WTC11 (cell line): ENCODE measurements at regions not wholly inside any gene's neighbourhood (a gene's known extent, or its start where the extent isn't known, plus 50 kb on each side); places are given as distances from the start of the nearest gene placed in this dataset.

ENCODE experiments used
- ATAC-seq: fragments of 200-7000 bp; cut with Tn5 transposase; 2 replicates; pipeline ENCODE4 v1.10.0; 2021; ENCODE audit warnings: mild to moderate bottlenecking, moderate library complexity
- CTCF ChIA-PET: fragments of 300-600 bp; sonication (Branson Sonifier 250); formaldehyde crosslinking; loops from one replicate; lab custom pipeline; 2021; ENCODE audit warnings: antibody characterized with exemption; lab: Charles Lee
- POLR2A ChIA-PET: fragments of 350-600 bp; sonication (Branson Sonifier 250); formaldehyde crosslinking; loops from one replicate; lab custom pipeline; 2021; ENCODE audit warnings: antibody characterized with exemption; lab: Charles Lee
- DNase-seq: peaks from one replicate; pipeline ENCODE4 v3.0.0; 2021; ENCODE audit warnings: low spot score
- H3K27ac Mint-ChIP-seq: 2 replicates; pipeline ENCODE4 v1.8.0; 2021; ENCODE audit warnings: mixed read lengths
- H3K27me3 Mint-ChIP-seq: 2 replicates; pipeline ENCODE4 v1.8.0; 2021; ENCODE audit warnings: low read depth, mild to moderate bottlenecking, moderate library complexity, mixed read lengths
- H3K36me3 Mint-ChIP-seq: 2 replicates; pipeline ENCODE4 v1.8.0; 2021; ENCODE audit warnings: mixed read lengths
- H3K4me1 Mint-ChIP-seq: 2 replicates; pipeline ENCODE4 v1.8.0; 2022; ENCODE audit warnings: mixed read lengths
- H3K4me3 Mint-ChIP-seq: 2 replicates; pipeline ENCODE4 v1.8.0; 2021; ENCODE audit warnings: mild to moderate bottlenecking, moderate library complexity, mixed read lengths
- H3K9me3 Mint-ChIP-seq: 2 replicates; pipeline ENCODE4 v1.8.0; 2021; ENCODE audit warnings: mixed read lengths
- ATF1 ChIP-seq: sonication (generic); formaldehyde crosslinking; IDR thresholded peaks from 2 replicates; pipeline ENCODE4 v1.8.1; 2023; ENCODE audit warnings: mild to moderate bottlenecking, moderate library complexity, missing genetic modification reagents
- GRHL2 ChIP-seq: fragments of 250-450 bp; sonication (Bioruptor Pico); IDR thresholded peaks from 2 replicates; pipeline ENCODE4 v1.8.0; 2022; ENCODE audit warnings: mild to moderate bottlenecking, moderate library complexity; ENCODE audit not compliant: insufficient replicate concordance, severe bottlenecking
- GTF2I ChIP-seq: fragments of 250-450 bp; sonication (Bioruptor Pico); conservative IDR thresholded peaks from 2 replicates; pipeline ENCODE4 v1.4.0; 2021; ENCODE audit warnings: mild to moderate bottlenecking
- JUN ChIP-seq: sonication (generic); formaldehyde crosslinking; IDR thresholded peaks from 2 replicates; pipeline ENCODE4 v1.8.0; 2023; ENCODE audit warnings: mild to moderate bottlenecking, missing genetic modification reagents
- KAT7 ChIP-seq: sonication (generic); formaldehyde crosslinking; IDR thresholded peaks from 2 replicates; pipeline ENCODE4 v1.8.1; 2023; ENCODE audit warnings: missing genetic modification reagents, mild to moderate bottlenecking, borderline replicate concordance
- NR1H2 ChIP-seq: sonication (generic); formaldehyde crosslinking; IDR thresholded peaks from 2 replicates; pipeline ENCODE4 v1.9.0; 2021; ENCODE audit warnings: mild to moderate bottlenecking, moderate library complexity, missing genetic modification reagents
- NR3C1 ChIP-seq: sonication (generic); formaldehyde crosslinking; conservative IDR thresholded peaks from 2 replicates; pipeline ENCODE4 v1.8.1; 2023; ENCODE audit warnings: low read depth, mild to moderate bottlenecking, missing genetic modification reagents
- RELA ChIP-seq: sonication (generic); formaldehyde crosslinking; IDR thresholded peaks from 2 replicates; pipeline ENCODE4 v1.8.1; 2022; ENCODE audit warnings: missing genetic modification reagents, mild to moderate bottlenecking, borderline replicate concordance
- SMAD3 ChIP-seq: sonication (generic); formaldehyde crosslinking; IDR thresholded peaks from 2 replicates; pipeline ENCODE4 v1.8.0; 2022; ENCODE audit warnings: missing genetic modification reagents, mild to moderate bottlenecking, borderline replicate concordance
- SMAD4 ChIP-seq: sonication (generic); formaldehyde crosslinking; IDR thresholded peaks from 2 replicates; pipeline ENCODE4 v1.8.0; 2022; ENCODE audit warnings: mild to moderate bottlenecking, missing genetic modification reagents
- SP1 ChIP-seq: sonication (generic); formaldehyde crosslinking; conservative IDR thresholded peaks from 2 replicates; pipeline ENCODE4 v1.8.1; 2022; ENCODE audit warnings: missing genetic modification reagents
- TCF7 ChIP-seq: sonication (generic); formaldehyde crosslinking; IDR thresholded peaks from 2 replicates; pipeline ENCODE4 v1.8.0; 2022; ENCODE audit warnings: mild to moderate bottlenecking, low read depth, missing genetic modification reagents, moderate library complexity
- TEAD1 ChIP-seq: sonication (generic); formaldehyde crosslinking; IDR thresholded peaks from 2 replicates; pipeline ENCODE4 v1.8.0; 2022; ENCODE audit warnings: mild to moderate bottlenecking, missing genetic modification reagents
- TEAD4 ChIP-seq: sonication (generic); formaldehyde crosslinking; IDR thresholded peaks from 2 replicates; pipeline ENCODE4 v1.8.0; 2022; ENCODE audit warnings: mild to moderate bottlenecking, missing genetic modification reagents
- TP53 ChIP-seq: sonication (generic); formaldehyde crosslinking; IDR thresholded peaks from 2 replicates; pipeline ENCODE4 v1.8.1; 2023; ENCODE audit warnings: mild to moderate bottlenecking, missing genetic modification reagents
- ZBTB21 ChIP-seq: sonication (generic); formaldehyde crosslinking; IDR thresholded peaks from 2 replicates; pipeline ENCODE4 v1.8.1; 2023; ENCODE audit warnings: mild to moderate bottlenecking, missing genetic modification reagents, borderline replicate concordance
- ZNF138 ChIP-seq: sonication (generic); formaldehyde crosslinking; conservative IDR thresholded peaks from 2 replicates; pipeline ENCODE4 v1.8.1; 2022; ENCODE audit warnings: mild to moderate bottlenecking, moderate library complexity, missing genetic modification reagents
- TF ChIP-seq, protein P1 (sequence below): fragments of 250-450 bp; sonication (Bioruptor Pico); IDR thresholded peaks from 2 replicates; pipeline ENCODE4 v1.9.0; 2021; ENCODE audit warnings: mild to moderate bottlenecking, borderline replicate concordance
- TF ChIP-seq, protein P2 (sequence below): sonication (generic); formaldehyde crosslinking; IDR thresholded peaks from 2 replicates; pipeline ENCODE4 v1.8.0; 2022; ENCODE audit warnings: mild to moderate bottlenecking, missing genetic modification reagents
- TF ChIP-seq, protein P3 (sequence below): fragments of 250-450 bp; sonication (Bioruptor Pico); IDR thresholded peaks from 2 replicates; pipeline ENCODE4 v1.9.0; 2021; ENCODE audit warnings: mild to moderate bottlenecking
- TF ChIP-seq, protein P4 (sequence below): sonication (generic); formaldehyde crosslinking; IDR thresholded peaks from 2 replicates; pipeline ENCODE4 v1.8.0; 2022; ENCODE audit warnings: mild to moderate bottlenecking, missing genetic modification reagents

DNA sequence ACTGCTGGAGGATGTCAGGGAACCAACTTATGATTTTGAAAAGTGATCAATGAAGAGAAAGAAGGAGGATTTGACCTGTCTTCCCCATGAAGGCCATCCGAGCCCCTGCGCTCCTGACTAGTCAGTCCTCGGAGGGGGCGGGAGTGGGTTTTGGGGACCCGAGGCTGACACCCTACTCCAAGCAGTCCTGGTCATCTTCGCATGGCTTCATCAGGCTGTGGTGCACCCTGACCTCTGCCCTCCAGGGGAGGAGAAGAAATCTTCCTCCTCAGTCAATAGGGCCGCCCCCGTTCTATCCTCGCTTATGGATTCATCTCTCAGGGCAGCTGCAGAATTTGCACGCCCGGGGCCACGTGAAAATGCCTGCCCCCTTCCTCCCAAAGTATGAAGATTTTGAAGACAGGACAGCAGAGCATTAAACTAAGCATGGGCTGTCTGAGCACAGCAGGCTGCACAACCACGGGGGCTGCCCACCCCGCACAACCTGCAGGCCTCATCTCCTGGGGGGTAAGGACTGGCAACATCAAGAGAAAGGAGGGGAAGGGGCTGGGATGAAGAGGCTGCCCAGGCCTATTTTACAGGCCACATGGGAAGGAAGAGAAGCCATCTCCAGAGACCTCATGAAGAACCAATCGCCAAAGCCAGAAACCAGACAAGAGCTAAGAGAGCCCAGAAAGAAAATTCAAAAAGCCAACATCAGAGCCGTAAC, 138.1 kb upstream of the PHACTR3 start:
- ATAC-seq = no peak
- H3K27ac Mint-ChIP-seq = no peak overlapping the region
- TF ChIP-seq ATF1 (no peak), TEAD1 (no peak), ZNF138 (CRISPR knock-in tag) (no peak), NR3C1 (CRISPR knock-in tag) (no peak), GRHL2 (no peak), SP1 (no peak), RELA (CRISPR knock-in tag) (no peak), TCF7 (CRISPR knock-in tag) (no peak)
- TF ChIP-seq, protein P1, sequence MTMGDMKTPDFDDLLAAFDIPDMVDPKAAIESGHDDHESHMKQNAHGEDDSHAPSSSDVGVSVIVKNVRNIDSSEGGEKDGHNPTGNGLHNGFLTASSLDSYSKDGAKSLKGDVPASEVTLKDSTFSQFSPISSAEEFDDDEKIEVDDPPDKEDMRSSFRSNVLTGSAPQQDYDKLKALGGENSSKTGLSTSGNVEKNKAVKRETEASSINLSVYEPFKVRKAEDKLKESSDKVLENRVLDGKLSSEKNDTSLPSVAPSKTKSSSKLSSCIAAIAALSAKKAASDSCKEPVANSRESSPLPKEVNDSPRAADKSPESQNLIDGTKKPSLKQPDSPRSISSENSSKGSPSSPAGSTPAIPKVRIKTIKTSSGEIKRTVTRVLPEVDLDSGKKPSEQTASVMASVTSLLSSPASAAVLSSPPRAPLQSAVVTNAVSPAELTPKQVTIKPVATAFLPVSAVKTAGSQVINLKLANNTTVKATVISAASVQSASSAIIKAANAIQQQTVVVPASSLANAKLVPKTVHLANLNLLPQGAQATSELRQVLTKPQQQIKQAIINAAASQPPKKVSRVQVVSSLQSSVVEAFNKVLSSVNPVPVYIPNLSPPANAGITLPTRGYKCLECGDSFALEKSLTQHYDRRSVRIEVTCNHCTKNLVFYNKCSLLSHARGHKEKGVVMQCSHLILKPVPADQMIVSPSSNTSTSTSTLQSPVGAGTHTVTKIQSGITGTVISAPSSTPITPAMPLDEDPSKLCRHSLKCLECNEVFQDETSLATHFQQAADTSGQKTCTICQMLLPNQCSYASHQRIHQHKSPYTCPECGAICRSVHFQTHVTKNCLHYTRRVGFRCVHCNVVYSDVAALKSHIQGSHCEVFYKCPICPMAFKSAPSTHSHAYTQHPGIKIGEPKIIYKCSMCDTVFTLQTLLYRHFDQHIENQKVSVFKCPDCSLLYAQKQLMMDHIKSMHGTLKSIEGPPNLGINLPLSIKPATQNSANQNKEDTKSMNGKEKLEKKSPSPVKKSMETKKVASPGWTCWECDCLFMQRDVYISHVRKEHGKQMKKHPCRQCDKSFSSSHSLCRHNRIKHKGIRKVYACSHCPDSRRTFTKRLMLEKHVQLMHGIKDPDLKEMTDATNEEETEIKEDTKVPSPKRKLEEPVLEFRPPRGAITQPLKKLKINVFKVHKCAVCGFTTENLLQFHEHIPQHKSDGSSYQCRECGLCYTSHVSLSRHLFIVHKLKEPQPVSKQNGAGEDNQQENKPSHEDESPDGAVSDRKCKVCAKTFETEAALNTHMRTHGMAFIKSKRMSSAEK = no peak
- TF ChIP-seq, all 79 proteins: peak for 0
- no peaks in the 10 kb centered on the region for H3K9me3 Mint-ChIP-seq
- H3K4me3 Mint-ChIP-seq = no peak overlapping the region
- ChIA-PET CTCF (interaction anchor here (1.7 kb wide), 1 partner anchor 11 kb away, joined by 5 read pairs; no protein-coding TSS in a partner anchor), POLR2A (no interaction called here)
- H3K4me1 Mint-ChIP-seq = peaks cover 17% of the 10 kb centered on the region
- H3K27me3 Mint-ChIP-seq = no peaks in the 10 kb centered on the region; the same call in 1 of the 2 replicates
- no peaks in the 10 kb centered on the region for H3K36me3 Mint-ChIP-seq
- no peak for DNase-seq

DNA sequence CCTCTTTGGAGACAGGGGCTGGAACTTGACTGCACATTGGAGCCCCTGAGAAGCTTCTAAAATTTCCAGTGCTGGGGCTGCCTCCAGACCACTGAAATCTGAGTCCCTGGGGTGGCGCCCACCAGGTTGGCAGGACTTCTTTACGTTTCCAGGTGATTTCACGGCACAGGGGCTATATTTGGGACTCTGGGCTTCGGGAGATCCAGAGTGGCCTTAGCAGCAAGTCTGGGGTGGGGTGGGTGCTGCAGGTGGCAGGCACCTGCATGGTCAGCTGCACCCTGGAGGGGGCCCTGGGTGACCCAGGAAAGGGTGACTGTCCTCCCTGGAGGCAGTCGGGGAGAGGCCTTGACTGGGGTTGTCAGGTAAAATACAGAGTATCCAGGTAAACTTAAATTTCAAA, 135.5 kb upstream of the PHACTR3 start:
- TF ChIP-seq SMAD3 (CRISPR knock-in tag) = no peak
- no peak for TF ChIP-seq SMAD4 (CRISPR knock-in tag)
- TF ChIP-seq, protein P2, sequence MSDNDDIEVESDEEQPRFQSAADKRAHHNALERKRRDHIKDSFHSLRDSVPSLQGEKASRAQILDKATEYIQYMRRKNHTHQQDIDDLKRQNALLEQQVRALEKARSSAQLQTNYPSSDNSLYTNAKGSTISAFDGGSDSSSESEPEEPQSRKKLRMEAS (CRISPR knock-in tag) = no peak
- no peak for TF ChIP-seq KAT7 (CRISPR knock-in tag)
- no peak for TF ChIP-seq TEAD4 (CRISPR knock-in tag)
- no peak for TF ChIP-seq GTF2I (CRISPR knock-in tag)
- TF ChIP-seq NR1H2 (CRISPR knock-in tag) = no peak
- TF ChIP-seq, protein P3, sequence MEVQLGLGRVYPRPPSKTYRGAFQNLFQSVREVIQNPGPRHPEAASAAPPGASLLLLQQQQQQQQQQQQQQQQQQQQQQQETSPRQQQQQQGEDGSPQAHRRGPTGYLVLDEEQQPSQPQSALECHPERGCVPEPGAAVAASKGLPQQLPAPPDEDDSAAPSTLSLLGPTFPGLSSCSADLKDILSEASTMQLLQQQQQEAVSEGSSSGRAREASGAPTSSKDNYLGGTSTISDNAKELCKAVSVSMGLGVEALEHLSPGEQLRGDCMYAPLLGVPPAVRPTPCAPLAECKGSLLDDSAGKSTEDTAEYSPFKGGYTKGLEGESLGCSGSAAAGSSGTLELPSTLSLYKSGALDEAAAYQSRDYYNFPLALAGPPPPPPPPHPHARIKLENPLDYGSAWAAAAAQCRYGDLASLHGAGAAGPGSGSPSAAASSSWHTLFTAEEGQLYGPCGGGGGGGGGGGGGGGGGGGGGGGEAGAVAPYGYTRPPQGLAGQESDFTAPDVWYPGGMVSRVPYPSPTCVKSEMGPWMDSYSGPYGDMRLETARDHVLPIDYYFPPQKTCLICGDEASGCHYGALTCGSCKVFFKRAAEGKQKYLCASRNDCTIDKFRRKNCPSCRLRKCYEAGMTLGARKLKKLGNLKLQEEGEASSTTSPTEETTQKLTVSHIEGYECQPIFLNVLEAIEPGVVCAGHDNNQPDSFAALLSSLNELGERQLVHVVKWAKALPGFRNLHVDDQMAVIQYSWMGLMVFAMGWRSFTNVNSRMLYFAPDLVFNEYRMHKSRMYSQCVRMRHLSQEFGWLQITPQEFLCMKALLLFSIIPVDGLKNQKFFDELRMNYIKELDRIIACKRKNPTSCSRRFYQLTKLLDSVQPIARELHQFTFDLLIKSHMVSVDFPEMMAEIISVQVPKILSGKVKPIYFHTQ (CRISPR knock-in tag) = no peak
- TF ChIP-seq, protein P4, sequence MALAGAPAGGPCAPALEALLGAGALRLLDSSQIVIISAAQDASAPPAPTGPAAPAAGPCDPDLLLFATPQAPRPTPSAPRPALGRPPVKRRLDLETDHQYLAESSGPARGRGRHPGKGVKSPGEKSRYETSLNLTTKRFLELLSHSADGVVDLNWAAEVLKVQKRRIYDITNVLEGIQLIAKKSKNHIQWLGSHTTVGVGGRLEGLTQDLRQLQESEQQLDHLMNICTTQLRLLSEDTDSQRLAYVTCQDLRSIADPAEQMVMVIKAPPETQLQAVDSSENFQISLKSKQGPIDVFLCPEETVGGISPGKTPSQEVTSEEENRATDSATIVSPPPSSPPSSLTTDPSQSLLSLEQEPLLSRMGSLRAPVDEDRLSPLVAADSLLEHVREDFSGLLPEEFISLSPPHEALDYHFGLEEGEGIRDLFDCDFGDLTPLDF (CRISPR knock-in tag) = no peak
- TF ChIP-seq JUN = no peak
- TF ChIP-seq TP53 (CRISPR knock-in tag) = no peak
- no peak for TF ChIP-seq ZBTB21
- Mint-ChIP-seq H3K9me3 (peaks cover 13% of the 10 kb centered on the region), H3K27me3 (peaks cover 7% of the 10 kb centered on the region), H3K4me1 (peaks cover 17% of the 10 kb centered on the region), H3K4me3 (no peak overlapping the region), H3K27ac (no peak overlapping the region), H3K36me3 (peaks cover 7% of the 10 kb centered on the region)
- POLR2A ChIA-PET = no interaction called here
- no peak for DNase-seq
- CTCF ChIA-PET = interaction anchor here (0.9 to 2.5 kb wide), 3 partner anchors 13 to 27 kb away, joined by 3 to 13 read pairs (median 6); no protein-coding TSS in a partner anchor
- no peak for ATAC-seq
